GM12891 (cell line): ENCODE measurements at regions not wholly inside any gene's neighbourhood (a gene's known extent, or its start where the extent isn't known, plus 50 kb on each side); places are given as distances from the start of the nearest gene placed in this dataset.

ENCODE experiments used
- POLR2A ChIP-seq: IDR thresholded peaks from 2 replicates; pipeline ENCODE4 v1.6.1; 2011; ENCODE audit warnings: low read depth, low read length, control low read depth
- SPI1 ChIP-seq: IDR thresholded peaks from 2 replicates; pipeline ENCODE4 v1.6.1; 2011; ENCODE audit warnings: low read depth, low read length, control low read depth
- TAF1 ChIP-seq: IDR thresholded peaks from 2 replicates; pipeline ENCODE4 v1.6.1; 2011; ENCODE audit warnings: low read depth, low read length, control low read depth

DNA sequence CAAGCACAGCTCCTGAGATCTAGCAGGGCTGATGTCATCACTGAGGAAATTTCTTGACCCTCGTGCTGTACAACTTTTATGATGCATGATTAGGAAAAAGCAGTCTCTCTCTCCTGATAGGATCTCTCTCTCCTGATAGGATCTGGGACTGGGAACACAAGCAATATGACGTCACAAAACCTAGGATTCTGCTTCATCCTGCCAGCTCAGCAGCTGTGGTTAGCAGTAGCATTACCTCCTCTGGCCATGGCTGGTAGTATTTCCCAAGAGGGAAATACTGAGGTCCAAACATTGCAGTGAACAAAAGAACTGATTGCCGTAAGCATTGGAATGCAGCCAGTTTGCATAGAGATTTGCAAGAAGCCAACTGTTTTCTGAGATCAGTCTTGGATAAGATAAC, 521.2 kb upstream of the POU3F3 start:
- no peak for TF ChIP-seq TAF1
- no peak for TF ChIP-seq POLR2A
- TF ChIP-seq SPI1, result no peak
